Endodermal cell (in vitro differentiated cells): ENCODE measurements at regions not wholly inside any gene's neighbourhood (a gene's known extent, or its start where the extent isn't known, plus 50 kb on each side); places are given as distances from the start of the nearest gene placed in this dataset.
"Not testable (repeated sequence)": the region's sequence is repeated elsewhere in the genome, so short reads cannot be mapped to it uniquely, and the experiment has no call there.

Source experiments
- DNase-seq: peaks from one replicate; pipeline ENCODE4 v3.0.0-alpha.2; 2017
- H3K27ac ChIP-seq: 2 replicates; pipeline ENCODE4 v1.5.1; 2013; ENCODE audit warnings: mild to moderate bottlenecking, low read depth, low read length, moderate library complexity
- H3K27me3 ChIP-seq: 2 replicates; pipeline ENCODE4 v1.6.1; 2013; ENCODE audit warnings: mild to moderate bottlenecking, low read length, moderate library complexity; ENCODE audit not compliant: insufficient read depth, control insufficient read depth, poor library complexity, severe bottlenecking
- H3K36me3 ChIP-seq: 2 replicates; pipeline ENCODE4 v1.7.0; 2013; ENCODE audit warnings: mild to moderate bottlenecking, low read length, moderate library complexity; ENCODE audit not compliant: control insufficient read depth, insufficient read depth
- H3K4me1 ChIP-seq: one replicate; pipeline ENCODE4 v1.7.0; 2013; ENCODE audit warnings: low read length; ENCODE audit not compliant: control insufficient read depth, insufficient read depth
- H3K4me3 ChIP-seq: 2 replicates; pipeline ENCODE4 v1.5.1; 2013; ENCODE audit warnings: mild to moderate bottlenecking, low read length, moderate library complexity
- H3K9ac ChIP-seq: 2 replicates; pipeline ENCODE4 v1.6.1; 2013; ENCODE audit warnings: mild to moderate bottlenecking, low read length, moderate library complexity; ENCODE audit not compliant: poor library complexity, severe bottlenecking; ENCODE audit errors: extremely low read depth
- H3K9me3 ChIP-seq: 2 replicates; pipeline ENCODE4 v1.6.1; 2013; ENCODE audit warnings: mild to moderate bottlenecking, low read length, moderate library complexity; ENCODE audit not compliant: control insufficient read depth
- H3K27ac Mint-ChIP-seq: 2 replicates; pipeline ENCODE4 v1.8.0; 2020; ENCODE audit warnings: mixed read lengths
- H3K27me3 Mint-ChIP-seq: 2 replicates; pipeline ENCODE4 v1.8.0; 2021; ENCODE audit warnings: mild to moderate bottlenecking, mixed read lengths; ENCODE audit not compliant: insufficient read depth
- H3K36me3 Mint-ChIP-seq: 2 replicates; pipeline ENCODE4 v1.8.0; 2020; ENCODE audit warnings: low read depth, mixed read lengths
- H3K4me1 Mint-ChIP-seq: 2 replicates; pipeline ENCODE4 v1.8.0; 2020; ENCODE audit warnings: mixed read lengths
- H3K4me3 Mint-ChIP-seq: 2 replicates; pipeline ENCODE4 v1.8.0; 2020; ENCODE audit warnings: mild to moderate bottlenecking, moderate library complexity, mixed read lengths
- H3K9me3 Mint-ChIP-seq: 2 replicates; pipeline ENCODE4 v1.8.0; 2020; ENCODE audit warnings: mild to moderate bottlenecking, mixed read lengths
- WGBS, 2 experiments: methylation state at CpG; one replicate each; pipeline versions ENCODE4 v1.1.5 to v1.1.7; 2013; ENCODE audit warnings: missing lambda C conversion rate in 2 of 2, mixed read lengths in 1 of 2; ENCODE audit not compliant: insufficient coverage in 1 of 2, insufficient read length in 1 of 2; 5-methylcytosine and 5-hydroxymethylcytosine counted together
- TF ChIP-seq, protein P1 (sequence below): fragments of 200-600 bp; sonication (generic); conservative IDR thresholded peaks from 2 replicates; pipeline ENCODE4 v1.5.0; 2021; ENCODE audit warnings: antibody characterized with exemption, mild to moderate bottlenecking

DNA sequence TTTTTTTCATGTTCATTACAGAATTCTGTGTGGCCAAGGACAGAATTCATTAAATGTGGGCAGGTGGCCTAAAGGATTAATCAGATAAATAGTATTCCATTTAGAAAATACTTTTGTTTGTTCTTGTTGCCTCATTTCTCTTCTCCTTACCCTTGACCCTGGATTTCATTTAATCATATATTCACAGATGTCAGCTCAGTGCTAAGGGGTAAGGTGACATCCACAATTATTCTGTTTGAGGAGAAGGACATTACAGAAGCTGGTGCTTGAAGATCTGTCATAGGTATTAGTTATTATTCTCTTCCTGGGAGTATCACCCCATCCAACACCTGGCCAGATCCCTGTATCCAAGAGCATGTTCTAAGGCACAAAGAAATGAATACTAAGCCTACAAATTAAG is 961.1 kb downstream of the XPNPEP1 start:
- Mint-ChIP-seq H3K36me3 (no peaks in the 10 kb centered on the region), H3K4me3 (no peak overlapping the region), H3K27ac (no peak overlapping the region), H3K9me3 (no peaks in the 10 kb centered on the region), H3K4me1 (no peaks in the 10 kb centered on the region), H3K27me3 (no peaks in the 10 kb centered on the region)
- no peaks in the 10 kb centered on the region for H3K27me3 ChIP-seq
- H3K4me3 ChIP-seq: no peak overlapping the region
- H3K4me1 ChIP-seq: no peaks in the 10 kb centered on the region
- no peak overlapping the region for H3K27ac ChIP-seq
- peaks cover 70% of the 10 kb centered on the region for H3K9me3 ChIP-seq
- TF ChIP-seq, protein P1, sequence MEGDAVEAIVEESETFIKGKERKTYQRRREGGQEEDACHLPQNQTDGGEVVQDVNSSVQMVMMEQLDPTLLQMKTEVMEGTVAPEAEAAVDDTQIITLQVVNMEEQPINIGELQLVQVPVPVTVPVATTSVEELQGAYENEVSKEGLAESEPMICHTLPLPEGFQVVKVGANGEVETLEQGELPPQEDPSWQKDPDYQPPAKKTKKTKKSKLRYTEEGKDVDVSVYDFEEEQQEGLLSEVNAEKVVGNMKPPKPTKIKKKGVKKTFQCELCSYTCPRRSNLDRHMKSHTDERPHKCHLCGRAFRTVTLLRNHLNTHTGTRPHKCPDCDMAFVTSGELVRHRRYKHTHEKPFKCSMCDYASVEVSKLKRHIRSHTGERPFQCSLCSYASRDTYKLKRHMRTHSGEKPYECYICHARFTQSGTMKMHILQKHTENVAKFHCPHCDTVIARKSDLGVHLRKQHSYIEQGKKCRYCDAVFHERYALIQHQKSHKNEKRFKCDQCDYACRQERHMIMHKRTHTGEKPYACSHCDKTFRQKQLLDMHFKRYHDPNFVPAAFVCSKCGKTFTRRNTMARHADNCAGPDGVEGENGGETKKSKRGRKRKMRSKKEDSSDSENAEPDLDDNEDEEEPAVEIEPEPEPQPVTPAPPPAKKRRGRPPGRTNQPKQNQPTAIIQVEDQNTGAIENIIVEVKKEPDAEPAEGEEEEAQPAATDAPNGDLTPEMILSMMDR: no peak
- H3K36me3 ChIP-seq: no peaks in the 10 kb centered on the region
- DNase-seq: no peak
- no peak overlapping the region for H3K9ac ChIP-seq

DNA sequence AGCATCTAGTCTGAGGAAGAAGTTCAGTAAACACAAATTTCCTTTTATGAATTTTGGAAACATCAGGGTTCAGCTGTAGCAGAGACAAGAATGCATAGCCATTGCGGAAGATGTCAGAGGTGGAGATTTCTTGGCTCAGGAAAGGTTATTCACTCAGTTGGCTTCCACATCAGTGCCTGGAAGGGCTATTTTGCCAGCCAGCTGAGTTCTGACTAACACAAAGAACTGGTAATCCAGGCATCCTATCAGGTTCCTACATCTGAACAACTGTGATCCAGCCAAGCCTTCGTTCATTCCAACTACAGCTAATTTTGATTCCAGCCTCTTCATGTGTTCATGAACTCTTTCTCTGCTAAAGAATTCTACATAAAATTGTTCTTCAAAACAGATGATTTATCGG is 965.6 kb downstream of the XPNPEP1 start:
- no peak for DNase-seq

DNA sequence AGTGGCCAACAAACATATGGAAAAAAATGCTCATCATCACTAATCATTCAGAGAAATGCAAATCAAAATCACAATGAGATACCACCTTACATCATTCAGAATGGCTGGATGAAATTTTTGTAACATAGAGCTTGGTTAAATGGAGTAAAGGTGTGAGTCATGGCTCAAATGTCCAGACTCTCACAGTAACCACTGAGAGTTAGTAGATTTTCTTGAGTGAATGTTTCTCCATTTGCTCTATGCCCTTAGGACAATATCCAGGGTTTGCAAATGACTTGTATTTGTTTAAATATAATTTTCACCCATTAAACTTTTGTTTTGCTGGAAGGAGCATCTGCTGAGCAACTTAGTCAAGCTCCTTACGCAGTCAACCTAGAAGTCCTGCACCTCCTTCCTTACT is 967.2 kb downstream of the XPNPEP1 start:
- TF ChIP-seq, protein P1: no peak
- Histone ChIP-seq H3K9me3 (peaks cover 41% of the 10 kb centered on the region), H3K4me1 (no peaks in the 10 kb centered on the region), H3K27ac (no peak overlapping the region), H3K4me3 (no peak overlapping the region), H3K27me3 (no peaks in the 10 kb centered on the region), H3K36me3 (no peaks in the 10 kb centered on the region), H3K9ac (no peak overlapping the region)
- no peak overlapping the region for H3K27ac Mint-ChIP-seq
- WGBS, 2 experiments: 75 to 91% methylated on average over 1 of the region's 1 CpG
- no peak overlapping the region for H3K4me3 Mint-ChIP-seq
- H3K4me1 Mint-ChIP-seq: no peaks in the 10 kb centered on the region
- no peak for DNase-seq
- H3K36me3 Mint-ChIP-seq: no peaks in the 10 kb centered on the region
- peaks cover 25% of the 10 kb centered on the region for H3K9me3 Mint-ChIP-seq
- H3K27me3 Mint-ChIP-seq: no peaks in the 10 kb centered on the region

More for the DNA sequence above, 965.6 kb downstream of the XPNPEP1 start:
- Mint-ChIP-seq H3K27me3 (no peaks in the 10 kb centered on the region), H3K36me3 (no peaks in the 10 kb centered on the region), H3K9me3 (peaks cover 12% of the 10 kb centered on the region), H3K4me1 (no peaks in the 10 kb centered on the region), H3K27ac (no peak overlapping the region), H3K4me3 (no peak overlapping the region)
- TF ChIP-seq, protein P1: no peak
- no peaks in the 10 kb centered on the region for H3K4me1 ChIP-seq
- no peak overlapping the region for H3K27ac ChIP-seq
- H3K9ac ChIP-seq: no peak overlapping the region
- H3K27me3 ChIP-seq: no peaks in the 10 kb centered on the region
- peaks cover 54% of the 10 kb centered on the region for H3K9me3 ChIP-seq
- no peak overlapping the region for H3K4me3 ChIP-seq
- 74 to 75% methylated on average over 2 to 3 of the region's 3 CpGs for WGBS, 2 experiments
- no peaks in the 10 kb centered on the region for H3K36me3 ChIP-seq

DNA sequence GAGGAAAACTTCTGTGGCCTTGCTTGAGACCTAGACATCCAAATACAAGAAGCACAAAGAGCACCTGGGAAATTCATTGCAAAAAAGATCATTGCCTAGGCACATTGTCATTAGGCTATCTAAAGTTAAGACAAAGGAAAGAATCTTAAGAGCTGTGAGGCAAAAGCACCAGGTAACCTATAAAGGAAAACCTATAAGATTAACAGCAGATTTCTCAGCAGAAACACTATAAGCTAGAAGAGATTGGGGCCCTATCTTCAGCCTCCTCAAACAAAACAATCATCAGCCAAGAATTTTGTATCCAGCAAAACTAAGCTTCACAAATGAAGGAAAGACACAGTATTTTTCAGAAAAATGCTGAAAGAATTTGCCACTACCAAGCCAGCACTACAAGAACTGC is 1003.3 kb downstream of the XPNPEP1 start:
- not testable (repeated sequence) for H3K4me1 ChIP-seq, H3K27ac ChIP-seq, DNase-seq, H3K27me3 ChIP-seq, H3K36me3 Mint-ChIP-seq, H3K4me1 Mint-ChIP-seq, H3K4me3 Mint-ChIP-seq, H3K27me3 Mint-ChIP-seq, H3K4me3 ChIP-seq, H3K36me3 ChIP-seq, H3K27ac Mint-ChIP-seq, H3K9ac ChIP-seq
- H3K9me3 Mint-ChIP-seq: peaks cover 20% of the 10 kb centered on the region
- peaks cover 64% of the 10 kb centered on the region for H3K9me3 ChIP-seq
